Ovary (tissue), 7 donors: ENCODE measurements at regions not wholly inside any gene's neighbourhood (a gene's known extent, or its start where the extent isn't known, plus 50 kb on each side); places are given as distances from the start of the nearest gene placed in this dataset.
"Not testable (repeated sequence)": the region's sequence is repeated elsewhere in the genome, so short reads cannot be mapped to it uniquely, and the experiment has no call there.

Source experiments
- DNase-seq, 5 donors: peaks; one replicate each; pipeline ENCODE4 v3.0.0-alpha.2; 2019 to 2020
- H3K27ac ChIP-seq, 2 donors: fragments of 200-600 bp; one replicate each; pipeline versions ENCODE4 v1.5.1 to v1.8.0; 2019 to 2022
- H3K27me3 ChIP-seq: fragments of 200-600 bp; one replicate; pipeline ENCODE4 v1.8.0; 2022
- H3K36me3 ChIP-seq: fragments of 200-600 bp; sonication (generic); one replicate; pipeline ENCODE4 v1.5.1; 2019
- H3K4me1 ChIP-seq: one replicate; pipeline ENCODE4 v1.8.1; 2013; ENCODE audit warnings: mild to moderate bottlenecking, moderate library complexity; ENCODE audit not compliant: insufficient read depth
- H3K4me3 ChIP-seq: fragments of 200-600 bp; sonication (generic); one replicate; pipeline ENCODE4 v1.5.1; 2017
- H3K9me3 ChIP-seq, 2 donors: fragments of 200-600 bp in 1 of 2; sonication (generic) in 1 of 2; one replicate each; pipeline versions ENCODE4 v1.5.1 to v1.8.1; 2013 to 2019; ENCODE audit warnings: mild to moderate bottlenecking in 1 of 2, moderate library complexity in 1 of 2
- CTCF ChIP-seq, 3 donors: fragments of 450-650 bp in 2 of 3; fragments of 200-600 bp in 1 of 3; IDR thresholded peaks; one replicate each; pipeline versions ENCODE4 v1.5.1 to v1.8.0; 2016 to 2022; ENCODE audit warnings: antibody characterized with exemption in 3 of 3, mild to moderate bottlenecking in 1 of 3
- EP300 ChIP-seq: sonication (generic); formaldehyde crosslinking; IDR thresholded peaks from one replicate; pipeline ENCODE4 v1.6.1; 2017; ENCODE audit warnings: antibody characterized with exemption
- POLR2A ChIP-seq: fragments of 450-650 bp; IDR thresholded peaks from one replicate; pipeline ENCODE4 v1.6.1; 2017; ENCODE audit warnings: antibody characterized with exemption, mild to moderate bottlenecking, moderate library complexity
- WGBS, 3 donors: extraction: QIAGEN DNeasy Blood & Tissue Kit in 1 of 3; methylation state at CpG; one replicate each; pipeline versions ENCODE4 v1.1.5 to v1.1.7; 2013 to 2017; 5-methylcytosine and 5-hydroxymethylcytosine counted together
- intact Hi-C, 4 donors: fragments of 100-400 bp; cut with DNase I; formaldehyde crosslinking; loops; one replicate each; pipeline versions ENCODE4 v1.11.0 to v1.15.1; 2022 to 2023
- donor health status: DM: no; HTN: no; CAD: no; lungs with moderate emphysema.
- donor health status: DM: no; HTN: no; CAD: no.
- donor health status: Bipolar disorder and iron deficiency.
- donor health status: DM: no; HTN: no; CAD: no.
- donor health status: DM: yes; HTN: yes; CAD: no.

- TF ChIP-seq POLR2A: no peak
- no peak for TF ChIP-seq CTCF (IDR thresholded peaks at IDR 0.05)
- TF ChIP-seq EP300: no peak
- Histone ChIP-seq H3K27ac (no peak overlapping the region), H3K36me3 (no peaks in the 10 kb centered on the region), H3K27me3 (no peaks in the 10 kb centered on the region), H3K9me3 (no peaks in the 10 kb centered on the region), H3K4me3 (no peak overlapping the region), H3K4me1 (no peaks in the 10 kb centered on the region)
- no peak for DNase-seq
- intact Hi-C loops: no loop called here
- WGBS, 3 donors: 95 to 100% (median 98%) methylated on average over 2 of the region's 2 CpGs
Measured at GRCh38 chr3:110327870-110328269, 743.7 kb upstream of the NECTIN3 start.

GRCh38 chr3:110331562-110331961 lies 740.1 kb upstream of the NECTIN3 start:
- intact Hi-C loops, H3K9me3 ChIP-seq, H3K27ac ChIP-seq, H3K27me3 ChIP-seq, H3K4me3 ChIP-seq, H3K36me3 ChIP-seq, H3K4me1 ChIP-seq, DNase-seq: not testable (repeated sequence)
- 89 to 93% (median 89%) methylated on average over 2 of the region's 2 CpGs for WGBS, 3 donors

GRCh38 chr3:110332629-110333028 lies 739.0 kb upstream of the NECTIN3 start:
- Histone ChIP-seq H3K4me1 (no peaks in the 10 kb centered on the region), H3K36me3 (no peaks in the 10 kb centered on the region), H3K9me3 (no peaks in the 10 kb centered on the region), H3K27me3 (no peaks in the 10 kb centered on the region), H3K4me3 (no peak overlapping the region), H3K27ac (no peak overlapping the region)
- 73 to 77% (median 75%) methylated on average over 3 of the region's 3 CpGs for WGBS, 3 donors
- no peak for DNase-seq
- intact Hi-C loops: no loop called here
- no peak for TF ChIP-seq EP300
- no peak for TF ChIP-seq POLR2A
- no peak for TF ChIP-seq CTCF (IDR thresholded peaks at IDR 0.05)

GRCh38 chr3:110341047-110341446 lies 730.6 kb upstream of the NECTIN3 start:
- intact Hi-C loops: no loop called here
- Histone ChIP-seq H3K9me3 (no peaks in the 10 kb centered on the region), H3K36me3 (no peaks in the 10 kb centered on the region), H3K27me3 (no peaks in the 10 kb centered on the region), H3K4me1 (no peaks in the 10 kb centered on the region), H3K4me3 (no peak overlapping the region), H3K27ac (no peak overlapping the region)
- no peak for TF ChIP-seq CTCF (IDR thresholded peaks at IDR 0.05)
- TF ChIP-seq POLR2A: no peak
- no peak for TF ChIP-seq EP300
- no peak for DNase-seq
- 84 to 95% (median 91%) methylated on average over 2 of the region's 2 CpGs for WGBS, 3 donors

- no peak for TF ChIP-seq CTCF (IDR thresholded peaks at IDR 0.05)
- no peak for TF ChIP-seq POLR2A
- H3K27me3 ChIP-seq: no peaks in the 10 kb centered on the region
- H3K27ac ChIP-seq: no peak overlapping the region
- WGBS, 3 donors: 88 to 97% (median 94%) methylated on average over 3 of the region's 3 CpGs
- no peaks in the 10 kb centered on the region for H3K36me3 ChIP-seq
- no peak overlapping the region for H3K4me3 ChIP-seq
- no peaks in the 10 kb centered on the region for H3K4me1 ChIP-seq
- no peak for DNase-seq
- intact Hi-C loops: no loop called here
- H3K9me3 ChIP-seq: no peaks in the 10 kb centered on the region
Measured at GRCh38 chr3:110343376-110343775, 728.2 kb upstream of the NECTIN3 start.
